Activated CD4-positive, alpha-beta T cell treated with anti-CD3 and anti-CD28 coated beads, Interleukin-2, amount 10 ng/mL, durations not matched to agents 24 days and 14 days (primary cell): ENCODE measurements at regions not wholly inside any gene's neighbourhood (a gene's known extent, or its start where the extent isn't known, plus 50 kb on each side); places are given as distances from the start of the nearest gene placed in this dataset.

ENCODE experiments used
- DNase-seq: peaks from one replicate; pipeline ENCODE4 v3.0.0; 2022
- H3K27ac Mint-ChIP-seq: one replicate; pipeline ENCODE4 v1.8.0; 2022; ENCODE audit warnings: mild to moderate bottlenecking, mixed read lengths
- H3K27me3 Mint-ChIP-seq: one replicate; pipeline ENCODE4 v1.8.0; 2022; ENCODE audit warnings: mixed read lengths
- H3K36me3 Mint-ChIP-seq: one replicate; pipeline ENCODE4 v1.8.0; 2022; ENCODE audit warnings: low read depth, mild to moderate bottlenecking, mixed read lengths
- H3K4me1 Mint-ChIP-seq: one replicate; pipeline ENCODE4 v1.8.0; 2021; ENCODE audit warnings: mixed read lengths
- H3K4me3 Mint-ChIP-seq: one replicate; pipeline ENCODE4 v1.8.0; 2022; ENCODE audit warnings: mild to moderate bottlenecking, moderate library complexity, mixed read lengths
- H3K9me3 Mint-ChIP-seq: one replicate; pipeline ENCODE4 v1.8.0; 2021; ENCODE audit warnings: mixed read lengths
- intact Hi-C: fragments of 100-400 bp; cut with micrococcal nuclease; formaldehyde crosslinking; loops from one replicate; pipeline ENCODE4 v1.15.1; 2023

DNA sequence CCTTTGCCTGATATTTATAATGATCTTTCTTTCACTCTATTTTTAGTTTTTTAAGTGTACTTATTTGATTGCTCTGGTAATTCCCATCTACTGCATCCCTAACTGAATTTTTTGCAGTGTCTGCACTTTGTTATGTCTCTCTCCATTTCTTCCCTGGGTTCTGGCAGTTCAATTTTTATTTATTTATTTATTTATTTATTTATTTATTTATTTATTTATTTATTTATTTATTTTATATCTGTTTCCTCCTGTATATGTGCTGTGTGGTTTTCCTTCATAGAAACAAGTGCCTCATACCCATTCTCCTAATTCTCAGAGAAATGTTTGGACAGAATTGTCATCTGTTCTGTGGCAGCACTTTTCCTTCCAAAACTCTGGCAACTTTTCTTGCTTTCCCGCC, 2370.8 kb upstream of the WWC1 start:
- intact Hi-C loops, result no loop called here
- peaks cover 8% of the 10 kb centered on the region for H3K9me3 Mint-ChIP-seq
- no peaks in the 10 kb centered on the region for H3K4me1 Mint-ChIP-seq
- no peak overlapping the region for H3K27ac Mint-ChIP-seq
- DNase-seq, result no peak
- H3K4me3 Mint-ChIP-seq, result no peak overlapping the region
- no peaks in the 10 kb centered on the region for H3K27me3 Mint-ChIP-seq
- no peaks in the 10 kb centered on the region for H3K36me3 Mint-ChIP-seq

DNA sequence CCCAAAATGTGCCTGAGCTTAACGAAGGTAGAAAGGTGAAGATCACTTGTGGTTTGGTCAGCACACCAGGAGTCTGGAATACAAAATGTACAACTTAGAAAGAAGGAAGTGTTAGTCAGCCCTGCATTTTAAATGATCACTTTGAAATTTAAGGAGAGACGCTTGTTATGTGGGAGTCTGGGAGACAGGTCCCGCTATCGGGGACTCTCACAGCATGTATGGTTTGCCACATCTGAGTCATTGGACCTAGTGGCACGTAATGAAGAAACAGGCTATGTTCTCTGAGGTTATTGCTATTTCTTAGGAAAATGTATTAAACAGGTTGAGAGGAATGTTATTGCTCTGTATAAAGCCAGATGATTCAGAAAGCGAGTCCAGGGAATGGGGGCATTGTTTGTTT, 2362.5 kb upstream of the WWC1 start:
- no peaks in the 10 kb centered on the region for H3K4me1 Mint-ChIP-seq
- H3K27ac Mint-ChIP-seq, result no peak overlapping the region
- H3K36me3 Mint-ChIP-seq, result no peaks in the 10 kb centered on the region
- intact Hi-C loops, result no loop called here
- DNase-seq, result no peak
- H3K9me3 Mint-ChIP-seq, result peaks cover 10% of the 10 kb centered on the region
- no peaks in the 10 kb centered on the region for H3K27me3 Mint-ChIP-seq
- H3K4me3 Mint-ChIP-seq, result no peak overlapping the region

DNA sequence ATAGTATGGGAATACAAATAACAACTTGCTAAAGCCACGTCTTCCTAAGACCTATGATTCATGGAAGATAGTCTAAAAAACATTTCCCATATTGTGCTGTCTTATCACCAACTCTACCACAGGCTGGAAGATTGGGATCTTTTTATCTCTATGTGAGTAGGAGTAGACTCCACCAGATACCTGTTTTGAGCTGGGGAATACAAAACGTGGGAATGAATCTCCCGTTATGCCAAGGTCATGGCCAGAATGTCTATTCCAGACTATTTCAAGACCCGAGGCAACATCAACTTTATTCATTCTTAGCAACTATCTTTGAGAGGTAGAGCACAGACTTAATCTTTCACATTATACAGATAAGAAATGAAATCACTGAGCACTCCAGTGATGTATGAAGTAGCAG, 2350.9 kb upstream of the WWC1 start:
- intact Hi-C loops, result no loop called here

DNA sequence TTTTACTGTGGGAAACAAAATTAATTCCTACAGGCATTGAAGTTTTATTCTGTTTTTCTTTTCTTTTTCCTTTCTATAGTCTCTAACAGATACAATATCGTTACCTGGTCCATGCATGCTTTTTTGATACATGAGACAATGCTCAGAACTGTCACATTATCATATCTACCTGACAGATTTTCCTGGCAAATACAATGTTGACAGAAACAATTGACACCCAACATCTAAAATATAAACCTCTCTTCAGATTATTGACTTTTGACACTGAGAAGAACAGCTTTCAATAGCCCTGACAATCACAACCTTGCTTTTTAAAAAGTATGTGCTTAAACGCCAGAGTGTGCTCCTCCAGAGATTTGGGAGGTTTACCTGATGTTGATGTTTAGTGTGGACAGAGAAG, 2334.6 kb upstream of the WWC1 start:
- Mint-ChIP-seq H3K4me3 (no peak overlapping the region), H3K27me3 (no peaks in the 10 kb centered on the region), H3K27ac (no peak overlapping the region), H3K4me1 (no peaks in the 10 kb centered on the region), H3K36me3 (no peaks in the 10 kb centered on the region), H3K9me3 (no peaks in the 10 kb centered on the region)
- DNase-seq, result no peak
- intact Hi-C loops, result no loop called here

More for the DNA sequence above, 2350.9 kb upstream of the WWC1 start:
- H3K27me3 Mint-ChIP-seq, result no peaks in the 10 kb centered on the region
- H3K9me3 Mint-ChIP-seq, result no peaks in the 10 kb centered on the region
- H3K36me3 Mint-ChIP-seq, result no peaks in the 10 kb centered on the region
- no peak for DNase-seq
- no peaks in the 10 kb centered on the region for H3K4me1 Mint-ChIP-seq
- no peak overlapping the region for H3K27ac Mint-ChIP-seq
- H3K4me3 Mint-ChIP-seq, result no peak overlapping the region

DNA sequence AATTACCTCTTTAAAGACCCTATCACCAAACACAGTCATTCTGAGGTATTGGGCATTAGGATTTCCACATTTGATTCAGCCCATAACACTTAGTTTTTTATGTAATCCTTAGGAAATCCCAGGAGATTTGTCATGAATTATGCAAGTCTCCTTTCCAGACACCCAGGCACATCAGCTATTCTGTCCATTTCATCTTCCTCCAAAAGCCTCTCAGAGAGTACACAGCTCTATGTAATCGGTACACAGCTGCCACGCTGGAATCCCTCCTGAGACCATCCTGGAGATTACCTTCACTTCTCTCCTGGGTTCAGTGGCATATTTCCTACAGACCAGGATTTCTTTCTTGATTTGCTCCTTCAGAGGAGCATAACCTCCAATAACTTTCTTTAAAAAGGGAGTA, 2309.8 kb upstream of the WWC1 start:
- no peak for DNase-seq
- Mint-ChIP-seq H3K4me3 (no peak overlapping the region), H3K27me3 (no peaks in the 10 kb centered on the region), H3K4me1 (no peaks in the 10 kb centered on the region), H3K27ac (no peak overlapping the region), H3K36me3 (no peaks in the 10 kb centered on the region), H3K9me3 (peaks cover 5% of the 10 kb centered on the region)
- intact Hi-C loops, result no loop called here

DNA sequence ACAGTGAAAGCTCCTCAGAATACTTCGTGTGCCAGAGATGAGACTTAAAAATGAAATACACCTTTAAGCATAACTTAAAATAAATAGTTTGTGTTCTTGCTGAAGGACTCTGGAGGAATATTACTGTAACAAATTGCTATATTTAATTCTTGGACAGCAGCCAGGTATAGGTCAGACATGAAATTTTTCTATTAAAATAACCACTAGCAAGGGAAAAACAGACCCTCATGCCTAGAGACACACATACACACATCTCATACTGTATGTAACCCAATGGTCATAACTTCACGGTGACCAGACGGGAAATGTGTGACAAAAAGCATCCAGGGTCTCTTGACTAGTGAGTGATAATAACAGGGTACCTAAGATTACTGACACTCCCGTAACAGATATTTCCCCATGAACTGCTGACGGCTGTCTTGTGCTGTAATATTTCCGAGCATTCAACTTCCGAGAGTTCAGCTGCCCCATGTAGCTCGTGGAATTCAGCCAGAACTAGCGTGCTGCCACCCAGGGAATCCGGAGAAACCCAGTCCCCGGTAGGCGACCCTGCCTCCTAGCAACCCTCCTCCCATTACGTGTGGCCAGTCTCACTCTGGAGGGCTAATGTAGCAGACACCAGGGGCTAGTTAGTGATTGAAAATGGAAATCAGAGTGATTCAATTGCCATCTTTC, 2295.1 kb upstream of the WWC1 start:
- no peak for DNase-seq
- no peaks in the 10 kb centered on the region for H3K36me3 Mint-ChIP-seq
- no peak overlapping the region for H3K4me3 Mint-ChIP-seq
- no peak overlapping the region for H3K27ac Mint-ChIP-seq
- H3K27me3 Mint-ChIP-seq, result no peaks in the 10 kb centered on the region
- intact Hi-C loops, result no loop called here
- H3K4me1 Mint-ChIP-seq, result no peaks in the 10 kb centered on the region
- H3K9me3 Mint-ChIP-seq, result peaks cover 15% of the 10 kb centered on the region

DNA sequence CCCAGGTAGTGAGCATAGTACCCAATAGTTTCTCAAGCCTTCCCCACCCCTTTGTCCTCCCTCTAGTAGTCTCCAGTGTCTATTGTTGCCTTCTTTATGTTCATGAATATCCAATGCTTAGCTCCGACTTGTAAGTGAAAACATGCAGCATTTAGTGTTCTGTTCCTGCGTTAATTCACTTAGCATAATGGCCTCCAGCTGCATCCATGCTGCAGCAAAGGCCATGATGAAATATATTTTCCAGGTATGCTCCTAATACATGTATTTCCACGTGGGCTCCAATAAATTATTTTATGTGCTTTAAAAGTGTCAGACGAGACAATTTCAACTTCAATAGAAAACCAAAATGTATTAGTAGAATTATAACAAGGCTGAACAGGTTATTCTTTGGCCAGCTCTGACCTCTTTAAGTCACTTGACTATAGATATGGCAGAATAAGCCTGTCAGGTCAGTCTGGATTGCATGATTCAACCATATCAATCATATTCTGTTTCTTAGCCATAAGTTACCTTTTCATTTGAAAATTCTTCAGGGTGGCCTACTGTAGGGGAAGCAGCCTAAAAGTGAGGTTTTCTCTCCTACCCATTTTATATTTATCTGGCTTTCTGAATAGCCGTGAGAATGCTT, 2291.6 kb upstream of the WWC1 start:
- no peak for DNase-seq
- intact Hi-C loops, result no loop called here
- Mint-ChIP-seq H3K9me3 (peaks cover 10% of the 10 kb centered on the region), H3K27ac (no peak overlapping the region), H3K4me1 (no peaks in the 10 kb centered on the region), H3K27me3 (no peaks in the 10 kb centered on the region), H3K36me3 (no peaks in the 10 kb centered on the region), H3K4me3 (no peak overlapping the region)

DNA sequence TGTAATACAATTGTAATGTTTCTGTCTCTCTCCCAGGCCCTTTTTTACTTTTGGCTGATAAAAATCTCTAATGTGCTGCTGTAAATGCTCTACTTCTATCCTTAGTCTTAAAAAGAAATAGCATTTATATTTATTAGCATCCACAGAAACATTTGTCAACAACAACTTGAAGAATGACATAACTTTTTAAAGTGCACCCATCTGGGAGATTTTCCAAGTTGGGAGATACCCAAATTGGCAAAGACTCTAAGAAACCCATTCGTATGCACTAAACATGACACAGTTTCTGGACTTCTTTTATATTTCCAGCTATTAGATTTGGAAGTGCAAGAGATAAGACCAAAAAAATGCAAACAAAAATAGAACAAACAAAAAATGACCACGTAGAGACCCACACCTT, 2287.4 kb upstream of the WWC1 start:
- Mint-ChIP-seq H3K36me3 (no peaks in the 10 kb centered on the region), H3K9me3 (peaks cover 10% of the 10 kb centered on the region), H3K27me3 (no peaks in the 10 kb centered on the region), H3K4me3 (no peak overlapping the region), H3K27ac (no peak overlapping the region), H3K4me1 (no peaks in the 10 kb centered on the region)
- no peak for DNase-seq
- intact Hi-C loops, result no loop called here

DNA sequence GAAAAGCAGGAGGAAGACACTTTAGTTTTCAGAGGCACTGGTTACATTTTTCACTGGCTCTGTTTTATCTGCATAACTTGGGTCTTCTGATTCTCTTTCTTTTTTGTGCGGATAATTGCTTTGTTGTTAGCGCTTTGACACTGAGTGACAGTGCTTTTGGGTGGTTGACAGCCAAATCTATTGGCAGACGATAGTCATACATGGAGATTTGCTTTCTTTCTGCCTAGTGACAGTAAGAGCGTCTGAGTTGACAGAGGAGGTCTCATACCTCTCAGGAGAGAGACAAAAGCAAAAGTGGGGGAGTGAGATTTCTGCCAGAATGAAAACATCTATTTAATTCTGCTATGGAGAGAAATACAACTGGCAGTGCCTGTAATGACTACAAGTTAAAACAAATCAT, 2278.0 kb upstream of the WWC1 start:
- intact Hi-C loops, result no loop called here
- no peak for DNase-seq
- Mint-ChIP-seq H3K27ac (no peak overlapping the region), H3K36me3 (no peaks in the 10 kb centered on the region), H3K4me3 (no peak overlapping the region), H3K27me3 (no peaks in the 10 kb centered on the region), H3K9me3 (peaks cover 3% of the 10 kb centered on the region), H3K4me1 (no peaks in the 10 kb centered on the region)

DNA sequence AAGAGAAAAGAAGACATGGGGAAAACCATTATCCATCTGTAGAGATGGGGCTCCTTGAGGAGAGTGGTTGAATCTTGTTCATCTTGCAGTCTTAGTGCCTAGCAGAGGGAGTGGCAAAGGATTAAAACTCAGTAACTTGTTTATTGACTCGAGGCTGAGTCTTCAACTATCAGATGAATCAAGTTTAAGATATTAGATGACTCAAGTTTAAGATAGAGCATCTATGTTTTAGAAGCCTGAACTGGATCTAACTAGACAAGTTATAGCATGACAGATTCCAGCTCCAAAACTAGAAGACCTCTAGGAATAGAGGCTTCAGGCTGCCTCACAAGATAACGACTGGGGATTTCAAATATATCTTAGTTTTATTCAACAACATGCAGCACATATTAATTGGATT, 2277.2 kb upstream of the WWC1 start:
- no peaks in the 10 kb centered on the region for H3K27me3 Mint-ChIP-seq
- no peak overlapping the region for H3K4me3 Mint-ChIP-seq
- H3K9me3 Mint-ChIP-seq, result peaks cover 3% of the 10 kb centered on the region
- no peak overlapping the region for H3K27ac Mint-ChIP-seq
- intact Hi-C loops, result no loop called here
- H3K36me3 Mint-ChIP-seq, result no peaks in the 10 kb centered on the region
- DNase-seq, result no peak
- no peaks in the 10 kb centered on the region for H3K4me1 Mint-ChIP-seq

DNA sequence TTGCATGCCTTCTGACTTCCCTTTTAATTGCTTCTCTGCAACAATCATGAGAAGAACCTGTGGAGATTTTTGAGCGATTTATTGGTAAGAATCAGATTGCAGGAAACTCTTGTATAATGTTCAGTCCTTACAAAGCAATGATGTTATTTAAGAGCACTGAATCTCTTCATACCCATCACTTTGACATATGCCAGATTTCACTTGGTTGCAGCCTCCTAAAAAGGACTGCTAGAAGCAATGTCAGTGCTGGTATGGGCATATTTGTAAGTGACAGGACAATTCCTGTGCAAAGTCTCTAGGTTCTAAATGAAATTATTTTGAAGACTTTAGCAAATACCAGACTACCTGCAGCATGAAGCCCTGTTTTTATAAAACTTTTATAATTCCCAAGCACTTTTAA, 2272.7 kb upstream of the WWC1 start:
- DNase-seq, result no peak
- Mint-ChIP-seq H3K9me3 (peaks cover 3% of the 10 kb centered on the region), H3K4me3 (no peak overlapping the region), H3K36me3 (no peaks in the 10 kb centered on the region), H3K4me1 (no peaks in the 10 kb centered on the region), H3K27ac (no peak overlapping the region), H3K27me3 (no peaks in the 10 kb centered on the region)
- intact Hi-C loops, result no loop called here

DNA sequence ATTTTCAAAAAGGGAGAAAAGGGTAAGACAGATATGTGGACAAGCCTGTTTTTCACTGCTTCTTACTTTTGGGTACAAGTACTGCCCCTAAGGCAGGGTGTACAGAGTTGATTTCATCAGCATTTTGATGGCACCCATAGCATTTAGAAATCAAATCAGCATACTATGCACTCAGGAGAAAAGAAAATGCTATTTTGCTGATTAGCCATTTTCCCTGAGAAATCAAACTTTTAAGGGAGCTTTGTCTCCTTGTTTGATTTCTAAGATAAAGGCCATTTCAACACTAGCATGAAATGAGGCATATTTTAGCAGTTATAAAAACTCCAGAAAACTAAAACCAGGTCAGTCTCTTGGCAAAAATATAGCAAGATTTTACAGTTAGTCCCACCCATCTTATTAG, 2269.4 kb upstream of the WWC1 start:
- Mint-ChIP-seq H3K9me3 (no peaks in the 10 kb centered on the region), H3K27me3 (no peaks in the 10 kb centered on the region), H3K4me3 (no peak overlapping the region), H3K27ac (no peak overlapping the region), H3K4me1 (no peaks in the 10 kb centered on the region), H3K36me3 (no peaks in the 10 kb centered on the region)
- intact Hi-C loops, result no loop called here
- no peak for DNase-seq

DNA sequence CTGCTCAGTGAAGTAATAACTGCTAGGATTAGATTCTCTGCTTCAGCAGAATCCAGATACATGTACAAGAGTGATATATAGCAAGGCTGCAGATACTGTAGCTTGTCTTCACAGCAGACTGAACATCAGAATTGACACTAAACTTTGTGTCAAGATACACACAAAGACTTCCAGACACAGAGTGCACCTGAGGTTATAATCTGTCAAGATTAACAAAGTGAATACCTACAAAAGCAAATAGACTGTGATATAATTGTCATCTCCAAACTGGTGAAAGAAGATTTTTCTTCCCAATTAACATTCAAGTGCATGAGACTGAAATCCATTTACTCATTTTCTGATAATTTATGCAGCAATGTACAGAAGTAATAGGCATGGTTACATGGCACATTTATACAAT, 2266.5 kb upstream of the WWC1 start:
- Mint-ChIP-seq H3K27ac (no peak overlapping the region), H3K4me1 (no peaks in the 10 kb centered on the region), H3K4me3 (no peak overlapping the region), H3K36me3 (no peaks in the 10 kb centered on the region), H3K27me3 (no peaks in the 10 kb centered on the region), H3K9me3 (peaks cover 4% of the 10 kb centered on the region)
- no peak for DNase-seq
- intact Hi-C loops, result no loop called here

DNA sequence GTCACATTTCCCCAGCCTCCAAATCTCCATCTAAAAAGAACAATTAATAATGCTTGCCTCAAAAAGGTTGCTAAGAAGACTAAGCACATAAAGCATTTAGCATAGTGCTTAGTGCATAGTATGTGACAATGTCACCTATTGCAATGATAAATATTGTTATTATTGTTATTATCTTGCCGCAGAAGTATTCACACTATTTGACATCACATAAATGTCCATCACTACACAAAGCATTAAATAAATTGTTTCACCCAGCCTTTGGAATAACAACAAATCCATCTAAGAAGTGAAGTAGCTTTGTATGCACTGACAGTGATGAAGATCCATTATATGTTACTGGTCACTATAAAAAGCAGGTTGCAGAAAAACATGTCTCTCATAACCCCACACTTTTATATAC, 2263.9 kb upstream of the WWC1 start:
- Mint-ChIP-seq H3K9me3 (peaks cover 4% of the 10 kb centered on the region), H3K36me3 (no peaks in the 10 kb centered on the region), H3K4me3 (no peak overlapping the region), H3K27me3 (no peaks in the 10 kb centered on the region), H3K27ac (no peak overlapping the region), H3K4me1 (no peaks in the 10 kb centered on the region)
- DNase-seq, result no peak
- intact Hi-C loops, result no loop called here

DNA sequence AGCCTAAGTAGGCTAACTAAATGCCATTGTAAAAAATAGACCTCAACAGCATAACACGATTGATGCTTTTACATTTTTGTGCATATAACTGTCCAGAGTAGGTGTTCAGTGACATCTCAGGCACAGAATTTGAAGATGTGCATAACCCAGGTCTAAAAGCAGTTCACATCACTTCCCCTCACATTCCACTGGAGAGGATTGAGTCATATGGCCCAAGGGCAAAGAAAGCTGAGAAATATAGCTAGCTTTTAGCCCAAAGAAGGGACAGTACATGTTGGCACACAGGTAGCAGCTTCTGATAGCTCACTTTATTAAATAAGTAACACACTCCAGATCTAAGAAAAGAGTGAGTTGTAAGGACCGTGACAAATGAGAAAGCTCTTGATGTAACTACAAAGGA, 2259.5 kb upstream of the WWC1 start:
- Mint-ChIP-seq H3K27me3 (no peaks in the 10 kb centered on the region), H3K36me3 (no peaks in the 10 kb centered on the region), H3K4me3 (no peak overlapping the region), H3K27ac (no peak overlapping the region), H3K9me3 (peaks cover 4% of the 10 kb centered on the region), H3K4me1 (no peaks in the 10 kb centered on the region)
- DNase-seq, result no peak
- intact Hi-C loops, result no loop called here
